Large intestine (tissue), 3 donors: ENCODE measurements at regions not wholly inside any gene's neighbourhood (a gene's known extent, or its start where the extent isn't known, plus 50 kb on each side); places are given as distances from the start of the nearest gene placed in this dataset.
A peak's percentile ranks its signal among the peaks of the same experiment; 100 is the strongest.

Experiments used
- DNase-seq, 2 donors: peaks; one replicate each; pipeline versions ENCODE4 v3.0.0 to v3.0.0-alpha.2; 2013
- H3K27ac ChIP-seq: one replicate; pipeline ENCODE4 v1.5.1; 2013; ENCODE audit warnings: low read length
- H3K27me3 ChIP-seq: 2 replicates; pipeline ENCODE4 v1.6.1; 2013; ENCODE audit warnings: low read length; ENCODE audit not compliant: control insufficient read depth, insufficient read depth
- H3K36me3 ChIP-seq: 2 replicates; pipeline ENCODE4 v1.6.1; 2013; ENCODE audit warnings: low read length; ENCODE audit not compliant: control insufficient read depth, insufficient read depth
- H3K4me1 ChIP-seq: one replicate; pipeline ENCODE4 v1.6.1; 2013; ENCODE audit warnings: low read length; ENCODE audit not compliant: control insufficient read depth, insufficient read depth
- H3K4me3 ChIP-seq: one replicate; pipeline ENCODE4 v1.5.1; 2013; ENCODE audit warnings: low read length
- H3K9me3 ChIP-seq: one replicate; pipeline ENCODE4 v1.6.1; 2013; ENCODE audit warnings: mild to moderate bottlenecking, low read depth, low read length, moderate library complexity; ENCODE audit not compliant: control insufficient read depth
- WGBS: methylation state at CpG from one replicate; pipeline ENCODE4 v1.1.5; 2013; ENCODE audit warnings: low lambda C conversion rate; ENCODE audit not compliant: insufficient coverage; 5-methylcytosine and 5-hydroxymethylcytosine counted together

- H3K9me3 ChIP-seq = no peaks in the 10 kb centered on the region
- H3K4me3 ChIP-seq = no peak overlapping the region
- H3K36me3 ChIP-seq = no peaks in the 10 kb centered on the region
- no peak for DNase-seq
- H3K27me3 ChIP-seq = no peaks in the 10 kb centered on the region
- no peak overlapping the region for H3K27ac ChIP-seq
- no peaks in the 10 kb centered on the region for H3K4me1 ChIP-seq
Measured at GRCh38 chr14:40139657-40140056, 707.4 kb upstream of the FBXO33 start.

- Histone ChIP-seq H3K9me3 (no peaks in the 10 kb centered on the region), H3K27ac (no peak overlapping the region), H3K27me3 (no peaks in the 10 kb centered on the region), H3K4me1 (no peaks in the 10 kb centered on the region), H3K4me3 (no peak overlapping the region), H3K36me3 (no peaks in the 10 kb centered on the region)
- 100% methylated on average over 2 of the region's 2 CpGs for WGBS
- DNase-seq = no peak
Measured at GRCh38 chr14:40133463-40133862, 701.2 kb upstream of the FBXO33 start.

GRCh38 chr14:40129159-40129558 lies 696.9 kb upstream of the FBXO33 start:
- H3K4me3 ChIP-seq = no peak overlapping the region
- DNase-seq = no peak
- no peaks in the 10 kb centered on the region for H3K4me1 ChIP-seq
- no peaks in the 10 kb centered on the region for H3K36me3 ChIP-seq
- no peaks in the 10 kb centered on the region for H3K9me3 ChIP-seq
- H3K27ac ChIP-seq = no peak overlapping the region
- H3K27me3 ChIP-seq = no peaks in the 10 kb centered on the region

GRCh38 chr14:40123816-40124215 lies 691.6 kb upstream of the FBXO33 start:
- no peak overlapping the region for H3K4me3 ChIP-seq
- H3K9me3 ChIP-seq = no peaks in the 10 kb centered on the region
- 64% methylated on average over 1 of the region's 2 CpGs for WGBS
- H3K4me1 ChIP-seq = no peaks in the 10 kb centered on the region
- no peaks in the 10 kb centered on the region for H3K36me3 ChIP-seq
- H3K27me3 ChIP-seq = no peaks in the 10 kb centered on the region
- H3K27ac ChIP-seq = peak overlapping the region; percentile 40
- DNase-seq = no peak

- peak; percentile 3 to 26 for DNase-seq
- Histone ChIP-seq H3K27me3 (no peaks in the 10 kb centered on the region), H3K36me3 (no peaks in the 10 kb centered on the region), H3K27ac (peak overlapping the region; percentile 40), H3K4me3 (no peak overlapping the region), H3K9me3 (no peaks in the 10 kb centered on the region), H3K4me1 (no peaks in the 10 kb centered on the region)
- 75% methylated on average over 1 of the region's 2 CpGs for WGBS
Measured at GRCh38 chr14:40122968-40123648, 690.9 kb upstream of the FBXO33 start.

GRCh38 chr14:40119765-40120164 lies 687.5 kb upstream of the FBXO33 start:
- Histone ChIP-seq H3K27ac (no peak overlapping the region), H3K9me3 (no peaks in the 10 kb centered on the region), H3K4me3 (no peak overlapping the region), H3K27me3 (no peaks in the 10 kb centered on the region), H3K36me3 (no peaks in the 10 kb centered on the region), H3K4me1 (no peaks in the 10 kb centered on the region)
- no peak for DNase-seq
- no CpG with 5 or more reads among the region's 2 CpGs for WGBS

- no peak for DNase-seq
- no peaks in the 10 kb centered on the region for H3K9me3 ChIP-seq
- WGBS = no CpG with 5 or more reads among the region's 4 CpGs
- H3K4me1 ChIP-seq = no peaks in the 10 kb centered on the region
- no peaks in the 10 kb centered on the region for H3K36me3 ChIP-seq
- no peaks in the 10 kb centered on the region for H3K27me3 ChIP-seq
- no peak overlapping the region for H3K27ac ChIP-seq
- H3K4me3 ChIP-seq = no peak overlapping the region
Measured at GRCh38 chr14:40119321-40119720, 687.1 kb upstream of the FBXO33 start.

GRCh38 chr14:40115583-40115982 lies 683.4 kb upstream of the FBXO33 start:
- Histone ChIP-seq H3K9me3 (no peaks in the 10 kb centered on the region), H3K36me3 (no peaks in the 10 kb centered on the region), H3K4me1 (no peaks in the 10 kb centered on the region), H3K27ac (no peak overlapping the region), H3K4me3 (no peak overlapping the region), H3K27me3 (no peaks in the 10 kb centered on the region)
- no peak for DNase-seq
- WGBS = 100% methylated on average over 1 of the region's 1 CpG

GRCh38 chr14:40113671-40114070 lies 681.4 kb upstream of the FBXO33 start:
- Histone ChIP-seq H3K27ac (no peak overlapping the region), H3K9me3 (no peaks in the 10 kb centered on the region), H3K27me3 (no peaks in the 10 kb centered on the region), H3K36me3 (no peaks in the 10 kb centered on the region), H3K4me1 (no peaks in the 10 kb centered on the region), H3K4me3 (no peak overlapping the region)
- DNase-seq = no peak

GRCh38 chr14:40100544-40101196 lies 668.4 kb upstream of the FBXO33 start:
- Histone ChIP-seq H3K9me3 (no peaks in the 10 kb centered on the region), H3K36me3 (no peaks in the 10 kb centered on the region), H3K4me1 (no peaks in the 10 kb centered on the region), H3K27me3 (no peaks in the 10 kb centered on the region), H3K4me3 (no peak overlapping the region), H3K27ac (no peak overlapping the region)
- DNase-seq = no peak
- WGBS = no CpG with 5 or more reads among the region's 1 CpG

GRCh38 chr14:40099316-40099715 lies 667.1 kb upstream of the FBXO33 start:
- H3K9me3 ChIP-seq = no peaks in the 10 kb centered on the region
- H3K4me3 ChIP-seq = no peak overlapping the region
- H3K27me3 ChIP-seq = no peaks in the 10 kb centered on the region
- H3K36me3 ChIP-seq = no peaks in the 10 kb centered on the region
- DNase-seq = no peak
- no CpG with 5 or more reads among the region's 2 CpGs for WGBS
- no peaks in the 10 kb centered on the region for H3K4me1 ChIP-seq
- H3K27ac ChIP-seq = no peak overlapping the region
